GM12878 (cell line): ENCODE measurements at regions not wholly inside any gene's neighbourhood (a gene's known extent, or its start where the extent isn't known, plus 50 kb on each side); places are given as distances from the start of the nearest gene placed in this dataset.

Experiments used
- CHD4 ChIP-seq: fragments of 200-600 bp; sonication (generic); IDR thresholded peaks from 2 replicates; pipeline ENCODE4 v1.6.1; 2016; ENCODE audit warnings: mild to moderate bottlenecking
- HDGF ChIP-seq: fragments of 450-650 bp; IDR thresholded peaks from 2 replicates; pipeline ENCODE4 v1.6.1; 2016; ENCODE audit warnings: antibody characterized with exemption
- KDM1A ChIP-seq: fragments of 200-600 bp; sonication (generic); IDR thresholded peaks from 2 replicates; pipeline ENCODE4 v1.6.1; 2016; ENCODE audit warnings: borderline replicate concordance
- POLR2A ChIP-seq: IDR thresholded peaks from 2 replicates; pipeline ENCODE4 v1.6.1; 2011; ENCODE audit warnings: low read depth, mild to moderate bottlenecking, low read length
- RAD21 ChIP-seq: IDR thresholded peaks from 2 replicates; pipeline ENCODE4 v1.6.1; 2011; ENCODE audit warnings: mild to moderate bottlenecking, low read depth, low read length, moderate library complexity; ENCODE audit not compliant: insufficient read depth
- SP1 ChIP-seq: IDR thresholded peaks from one replicate; pipeline ENCODE4 v1.6.1; 2011; ENCODE audit warnings: low read depth, low read length
- SUZ12 ChIP-seq: fragments of 200-600 bp; sonication (generic); IDR thresholded peaks from one replicate; pipeline ENCODE4 v1.6.1; 2018; ENCODE audit warnings: antibody characterized with exemption, mild to moderate bottlenecking; ENCODE audit not compliant: unreplicated experiment
- TF ChIP-seq, protein P1 (sequence below), 3 experiments: IDR thresholded peaks in 2 of 3; conservative IDR thresholded peaks in 1 of 3; 2 replicates each; pipeline ENCODE4 v1.5.1; 2011; ENCODE audit warnings: low read depth in 3 of 3, low read length in 3 of 3, mild to moderate bottlenecking in 3 of 3, control low read depth in 2 of 3, moderate library complexity in 2 of 3, inconsistent platforms in 1 of 3, mixed read lengths in 1 of 3; ENCODE audit not compliant: control insufficient read depth in 2 of 3, insufficient read depth in 1 of 3; ENCODE audit errors: extremely low read depth in 1 of 3
- TF ChIP-seq, protein P2 (sequence below): fragments of 450-650 bp; IDR thresholded peaks from 2 replicates; pipeline ENCODE4 v1.6.1; 2017; ENCODE audit warnings: antibody characterized with exemption, mild to moderate bottlenecking, moderate library complexity

DNA sequence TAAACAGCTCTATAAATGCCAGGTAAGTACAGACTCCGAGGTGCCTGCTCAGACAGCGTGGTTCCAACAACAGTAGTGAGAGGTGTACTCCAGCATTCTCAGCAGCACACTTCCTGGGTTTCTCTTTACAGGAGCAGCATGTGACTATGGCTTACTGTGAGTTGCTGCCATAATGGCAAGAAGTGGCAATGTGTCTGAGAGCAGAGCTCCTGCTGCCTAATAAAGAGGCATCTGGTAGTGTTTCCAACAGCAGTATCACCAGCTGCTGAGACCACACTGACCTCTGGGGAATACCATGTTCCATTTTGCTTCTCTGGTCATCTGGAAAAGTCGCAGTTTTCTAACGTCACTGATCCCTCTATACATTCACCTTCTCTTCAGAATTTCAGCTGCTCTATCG, 398.2 kb downstream of the SLCO4C1 start:
- TF ChIP-seq, protein P1, sequence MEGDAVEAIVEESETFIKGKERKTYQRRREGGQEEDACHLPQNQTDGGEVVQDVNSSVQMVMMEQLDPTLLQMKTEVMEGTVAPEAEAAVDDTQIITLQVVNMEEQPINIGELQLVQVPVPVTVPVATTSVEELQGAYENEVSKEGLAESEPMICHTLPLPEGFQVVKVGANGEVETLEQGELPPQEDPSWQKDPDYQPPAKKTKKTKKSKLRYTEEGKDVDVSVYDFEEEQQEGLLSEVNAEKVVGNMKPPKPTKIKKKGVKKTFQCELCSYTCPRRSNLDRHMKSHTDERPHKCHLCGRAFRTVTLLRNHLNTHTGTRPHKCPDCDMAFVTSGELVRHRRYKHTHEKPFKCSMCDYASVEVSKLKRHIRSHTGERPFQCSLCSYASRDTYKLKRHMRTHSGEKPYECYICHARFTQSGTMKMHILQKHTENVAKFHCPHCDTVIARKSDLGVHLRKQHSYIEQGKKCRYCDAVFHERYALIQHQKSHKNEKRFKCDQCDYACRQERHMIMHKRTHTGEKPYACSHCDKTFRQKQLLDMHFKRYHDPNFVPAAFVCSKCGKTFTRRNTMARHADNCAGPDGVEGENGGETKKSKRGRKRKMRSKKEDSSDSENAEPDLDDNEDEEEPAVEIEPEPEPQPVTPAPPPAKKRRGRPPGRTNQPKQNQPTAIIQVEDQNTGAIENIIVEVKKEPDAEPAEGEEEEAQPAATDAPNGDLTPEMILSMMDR (IDR thresholded peaks at IDR 0.05 in 2 of 3, conservative IDR thresholded peaks at IDR 0.05 in 1 of 3; ENCODE audit: control insufficient read depth in 2 of 3, extremely low read depth in 1 of 3, insufficient read depth in 1 of 3, low read depth in 3 of 3, low read length in 3 of 3), result no peak
- no peak for TF ChIP-seq HDGF
- TF ChIP-seq SP1, result no peak
- TF ChIP-seq KDM1A, result no peak
- TF ChIP-seq RAD21, result no peak
- no peak for TF ChIP-seq POLR2A
- TF ChIP-seq CHD4, result no peak
- TF ChIP-seq, protein P2, sequence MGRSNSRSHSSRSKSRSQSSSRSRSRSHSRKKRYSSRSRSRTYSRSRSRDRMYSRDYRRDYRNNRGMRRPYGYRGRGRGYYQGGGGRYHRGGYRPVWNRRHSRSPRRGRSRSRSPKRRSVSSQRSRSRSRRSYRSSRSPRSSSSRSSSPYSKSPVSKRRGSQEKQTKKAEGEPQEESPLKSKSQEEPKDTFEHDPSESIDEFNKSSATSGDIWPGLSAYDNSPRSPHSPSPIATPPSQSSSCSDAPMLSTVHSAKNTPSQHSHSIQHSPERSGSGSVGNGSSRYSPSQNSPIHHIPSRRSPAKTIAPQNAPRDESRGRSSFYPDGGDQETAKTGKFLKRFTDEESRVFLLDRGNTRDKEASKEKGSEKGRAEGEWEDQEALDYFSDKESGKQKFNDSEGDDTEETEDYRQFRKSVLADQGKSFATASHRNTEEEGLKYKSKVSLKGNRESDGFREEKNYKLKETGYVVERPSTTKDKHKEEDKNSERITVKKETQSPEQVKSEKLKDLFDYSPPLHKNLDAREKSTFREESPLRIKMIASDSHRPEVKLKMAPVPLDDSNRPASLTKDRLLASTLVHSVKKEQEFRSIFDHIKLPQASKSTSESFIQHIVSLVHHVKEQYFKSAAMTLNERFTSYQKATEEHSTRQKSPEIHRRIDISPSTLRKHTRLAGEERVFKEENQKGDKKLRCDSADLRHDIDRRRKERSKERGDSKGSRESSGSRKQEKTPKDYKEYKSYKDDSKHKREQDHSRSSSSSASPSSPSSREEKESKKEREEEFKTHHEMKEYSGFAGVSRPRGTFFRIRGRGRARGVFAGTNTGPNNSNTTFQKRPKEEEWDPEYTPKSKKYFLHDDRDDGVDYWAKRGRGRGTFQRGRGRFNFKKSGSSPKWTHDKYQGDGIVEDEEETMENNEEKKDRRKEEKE, result no peak
- no peak for TF ChIP-seq SUZ12
